H7 (cell line): ENCODE measurements at regions not wholly inside any gene's neighbourhood (a gene's known extent, or its start where the extent isn't known, plus 50 kb on each side); places are given as distances from the start of the nearest gene placed in this dataset.

Experiments used
- DNase-seq: peaks from one replicate; pipeline ENCODE4 v3.0.0; 2012
- H3K27me3 ChIP-seq: 2 replicates; pipeline ENCODE4 v1.6.0; 2011; ENCODE audit warnings: mild to moderate bottlenecking, low read length; ENCODE audit not compliant: control insufficient read depth, insufficient read depth
- H3K36me3 ChIP-seq: replicated peaks from 2 replicates; pipeline ENCODE4 v1.5.1; 2011; ENCODE audit warnings: low read length; ENCODE audit not compliant: control insufficient read depth, insufficient read depth
- H3K4me3 ChIP-seq: 2 replicates; pipeline ENCODE4 v1.5.1; 2011; ENCODE audit warnings: low read depth, mild to moderate bottlenecking, control low read depth, low read length, moderate library complexity; ENCODE audit not compliant: insufficient read depth

GRCh38 chr21:23660560-23660959 is 1946.7 kb downstream of the MRPL39 start:
- Histone ChIP-seq H3K27me3 (no peaks in the 10 kb centered on the region), H3K4me3 (no peak overlapping the region), H3K36me3 (no peaks in the 10 kb centered on the region)
- no peak for DNase-seq

GRCh38 chr21:23644768-23645167 is 1962.5 kb downstream of the MRPL39 start:
- Histone ChIP-seq H3K4me3 (no peak overlapping the region), H3K27me3 (no peaks in the 10 kb centered on the region), H3K36me3 (no peaks in the 10 kb centered on the region)
- no peak for DNase-seq

GRCh38 chr21:23639721-23640120 is 1967.6 kb downstream of the MRPL39 start:
- Histone ChIP-seq H3K27me3 (no peaks in the 10 kb centered on the region), H3K36me3 (no peaks in the 10 kb centered on the region), H3K4me3 (no peak overlapping the region)
- DNase-seq = no peak

DNA sequence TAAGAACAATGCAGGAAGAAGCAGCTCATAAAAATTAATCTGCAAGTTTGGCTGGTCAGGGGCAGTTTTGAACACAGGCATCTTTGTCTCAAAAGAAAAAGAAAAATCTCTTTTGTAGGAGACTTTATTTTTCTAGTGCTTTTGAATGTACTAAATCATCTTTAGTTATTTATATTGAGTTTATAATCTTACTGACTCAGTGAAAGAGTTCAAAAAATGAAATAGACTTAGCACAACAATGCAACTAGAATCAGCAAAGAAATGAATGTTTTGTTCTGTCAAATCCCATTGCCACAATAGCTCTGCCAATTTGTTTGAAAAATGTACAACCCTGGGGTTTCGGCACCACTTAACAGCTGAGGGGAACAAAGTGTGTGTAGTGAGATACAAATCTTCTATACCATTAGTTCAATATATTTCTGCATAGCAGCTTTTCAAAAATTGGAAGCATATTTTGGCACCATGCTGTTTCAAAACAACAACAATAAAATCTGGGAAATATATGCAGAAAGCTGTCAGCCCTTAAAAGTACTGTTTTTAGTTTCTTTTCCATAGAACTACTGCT is 1969.1 kb downstream of the MRPL39 start:
- no peak overlapping the region for H3K4me3 ChIP-seq
- DNase-seq = no peak
- H3K27me3 ChIP-seq = no peaks in the 10 kb centered on the region
- no peaks in the 10 kb centered on the region for H3K36me3 ChIP-seq

DNA sequence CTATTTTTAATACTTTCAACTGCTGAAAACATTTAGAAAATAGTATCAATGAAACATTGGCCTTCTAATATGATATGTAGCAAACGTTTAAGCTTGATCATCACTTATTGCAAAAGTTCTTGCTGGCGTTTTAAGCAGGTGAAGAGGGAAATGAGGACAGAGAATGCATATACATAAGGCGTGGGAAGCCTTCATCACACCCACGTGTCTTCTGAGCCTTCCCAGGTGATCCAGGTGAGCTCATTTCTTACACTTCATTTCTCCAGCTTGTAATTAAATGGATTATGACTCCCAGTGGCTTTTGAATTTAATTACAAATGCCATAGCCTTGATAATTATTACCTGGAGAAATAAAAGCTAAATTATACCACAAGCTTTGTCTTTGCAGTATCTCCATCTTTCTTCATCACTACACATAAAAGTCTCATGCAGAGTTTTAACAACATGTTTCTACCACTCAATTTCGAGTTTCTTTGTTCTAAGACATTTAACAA is 1973.8 kb downstream of the MRPL39 start:
- DNase-seq = no peak
- Histone ChIP-seq H3K27me3 (no peaks in the 10 kb centered on the region), H3K36me3 (no peaks in the 10 kb centered on the region), H3K4me3 (no peak overlapping the region)

DNA sequence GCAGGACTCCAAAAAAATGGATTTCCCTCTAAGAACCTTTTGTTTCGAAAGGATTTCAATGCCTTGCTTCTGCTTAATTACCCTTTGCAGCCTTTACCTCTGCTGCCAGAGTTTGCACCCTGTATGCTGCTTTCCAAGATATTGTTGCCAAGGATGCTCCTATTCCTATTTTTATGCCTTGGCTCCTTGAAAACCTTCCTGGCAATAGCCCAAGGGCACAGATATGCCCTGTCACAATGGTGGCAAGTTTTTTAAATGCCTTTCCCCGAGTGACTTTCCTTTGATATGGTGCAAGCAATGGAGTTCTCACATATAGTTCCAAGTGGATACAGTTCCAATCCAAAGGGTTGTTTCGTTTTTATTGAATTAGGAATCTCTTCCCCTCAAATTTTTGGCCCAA is 1983.0 kb downstream of the MRPL39 start:
- no peak for DNase-seq
- Histone ChIP-seq H3K4me3 (no peak overlapping the region), H3K27me3 (no peaks in the 10 kb centered on the region), H3K36me3 (no peaks in the 10 kb centered on the region)

GRCh38 chr21:23613014-23613413 is 1994.3 kb downstream of the MRPL39 start:
- H3K27me3 ChIP-seq = no peaks in the 10 kb centered on the region

GRCh38 chr21:23612210-23612609 is 1995.1 kb downstream of the MRPL39 start:
- H3K4me3 ChIP-seq = no peak overlapping the region
- H3K27me3 ChIP-seq = no peaks in the 10 kb centered on the region
- DNase-seq = no peak
- H3K36me3 ChIP-seq = no peaks in the 10 kb centered on the region

More at GRCh38 chr21:23613014-23613413, 1994.3 kb downstream of the MRPL39 start:
- Histone ChIP-seq H3K36me3 (no peaks in the 10 kb centered on the region), H3K4me3 (no peak overlapping the region)
- DNase-seq = no peak

- no peaks in the 10 kb centered on the region for H3K27me3 ChIP-seq
- H3K36me3 ChIP-seq = no peaks in the 10 kb centered on the region
- no peak overlapping the region for H3K4me3 ChIP-seq
- DNase-seq = no peak
These were observed 1999.4 kb downstream of the MRPL39 start for GRCh38 chr21:23607782-23608431.

DNA sequence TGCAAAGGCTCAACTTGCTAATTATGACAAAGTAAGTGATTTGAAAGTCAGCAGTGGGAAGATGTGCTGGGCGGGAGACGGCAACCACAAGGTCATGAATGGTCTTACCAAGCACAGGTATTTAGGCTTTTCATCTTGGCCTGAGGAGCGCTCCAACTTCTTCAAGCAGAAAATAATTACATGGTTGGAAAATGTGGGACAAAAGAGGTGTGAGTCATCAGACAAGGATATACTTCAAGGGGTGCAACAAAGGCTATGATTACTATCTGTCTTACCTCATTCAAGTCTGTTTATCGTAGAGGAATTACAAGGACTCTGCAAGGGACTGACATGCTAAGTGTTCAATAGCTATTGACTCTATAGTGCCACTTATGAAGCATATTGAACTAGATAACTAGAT is 2005.7 kb downstream of the MRPL39 start:
- DNase-seq = no peak
- H3K27me3 ChIP-seq = no peaks in the 10 kb centered on the region
- H3K36me3 ChIP-seq = no peaks in the 10 kb centered on the region
- no peak overlapping the region for H3K4me3 ChIP-seq

DNA sequence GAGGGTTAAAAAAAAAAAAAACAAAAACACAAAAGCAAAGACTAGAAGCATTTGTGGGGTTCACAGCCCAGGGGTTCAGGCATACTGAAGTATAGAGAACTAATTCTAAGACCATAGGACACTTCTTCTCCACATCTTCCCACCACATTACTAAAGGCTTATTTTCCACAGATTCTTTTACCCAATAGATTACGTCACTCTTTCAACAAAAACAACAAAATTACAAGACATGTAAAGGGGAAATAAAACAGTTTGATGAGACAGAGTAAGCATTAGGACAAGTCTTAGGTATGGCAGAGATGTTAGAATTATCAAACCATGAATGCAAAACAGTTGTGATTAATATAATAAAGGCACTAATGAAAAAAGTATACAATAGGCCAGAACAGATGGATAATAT is 2013.7 kb downstream of the MRPL39 start:
- H3K4me3 ChIP-seq = no peak overlapping the region

GRCh38 chr21:23585419-23585818 is 2021.9 kb downstream of the MRPL39 start:
- Histone ChIP-seq H3K27me3 (no peaks in the 10 kb centered on the region; the same call in 1 of the 2 replicates), H3K36me3 (no peaks in the 10 kb centered on the region), H3K4me3 (no peak overlapping the region)
- DNase-seq = no peak

More for the DNA sequence above, 2013.7 kb downstream of the MRPL39 start:
- Histone ChIP-seq H3K27me3 (no peaks in the 10 kb centered on the region), H3K36me3 (no peaks in the 10 kb centered on the region)
- no peak for DNase-seq

DNA sequence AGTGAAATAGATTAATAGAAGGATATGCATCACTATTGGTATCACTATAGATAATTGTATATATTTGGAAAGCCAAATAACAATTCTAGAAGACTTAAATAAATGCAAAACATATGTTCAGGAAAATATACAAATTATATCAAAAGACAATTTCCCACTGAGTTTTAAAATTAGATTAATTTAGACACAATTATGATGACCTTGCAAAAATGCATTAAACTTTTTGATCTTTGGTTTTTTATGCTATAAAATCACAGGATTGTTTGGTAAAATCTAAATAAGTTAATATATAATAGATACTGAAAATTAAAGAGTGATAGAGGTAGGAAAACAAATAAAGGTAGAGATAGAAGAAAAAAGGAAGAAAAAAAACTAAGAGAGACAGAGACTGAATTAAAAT is 2027.7 kb downstream of the MRPL39 start:
- DNase-seq = no peak
- H3K27me3 ChIP-seq = no peaks in the 10 kb centered on the region
- H3K36me3 ChIP-seq = no peaks in the 10 kb centered on the region
- no peak overlapping the region for H3K4me3 ChIP-seq

- H3K4me3 ChIP-seq = no peak overlapping the region
- H3K36me3 ChIP-seq = no peaks in the 10 kb centered on the region
These were observed 2029.3 kb downstream of the MRPL39 start for GRCh38 chr21:23578027-23578426.

DNA sequence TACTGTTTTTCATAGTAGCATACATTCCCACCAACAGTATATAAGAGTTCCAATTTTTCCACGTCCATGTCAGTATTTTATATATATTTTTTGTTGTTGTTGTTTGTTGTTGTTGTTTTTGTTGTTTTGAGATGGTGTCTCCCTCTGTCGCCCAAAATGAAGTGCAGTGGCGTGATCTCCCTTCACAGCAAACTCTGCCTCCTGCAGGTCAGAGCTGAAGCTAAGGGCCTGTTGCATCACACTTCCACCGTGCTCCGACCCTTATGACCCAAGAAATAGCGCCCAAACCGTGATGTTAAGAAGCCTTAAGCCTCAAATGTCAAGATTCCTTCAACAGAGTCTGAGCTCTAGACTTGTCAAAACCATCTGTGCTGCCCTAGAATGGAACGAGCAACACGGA is 2032.3 kb downstream of the MRPL39 start:
- Histone ChIP-seq H3K4me3 (no peak overlapping the region), H3K36me3 (no peaks in the 10 kb centered on the region), H3K27me3 (no peaks in the 10 kb centered on the region)
- DNase-seq = peak; percentile 19

More at GRCh38 chr21:23578027-23578426, 2029.3 kb downstream of the MRPL39 start:
- H3K27me3 ChIP-seq = no peaks in the 10 kb centered on the region
- no peak for DNase-seq
